SW 1271 (cell line): ENCODE measurements at regions not wholly inside any gene's neighbourhood (a gene's known extent, or its start where the extent isn't known, plus 50 kb on each side); places are given as distances from the start of the nearest gene placed in this dataset.

Source experiments
- DNase-seq, 2 experiments: peaks; one replicate each; lab custom pipeline; 2025; lab: John Stamatoyannopoulos, UW

GRCh38 chr3:28816017-28816416 lies 464.9 kb upstream of the RBMS3 start:
- no peak for DNase-seq

- DNase-seq: no peak
These were observed 456.6 kb upstream of the RBMS3 start for GRCh38 chr3:28824316-28824715.

- no peak for DNase-seq
These were observed 454.0 kb upstream of the RBMS3 start for GRCh38 chr3:28826840-28827239.

GRCh38 chr3:28835249-28835648 lies 445.6 kb upstream of the RBMS3 start:
- DNase-seq: no peak

GRCh38 chr3:28835751-28836150 lies 445.1 kb upstream of the RBMS3 start:
- DNase-seq: no peak

- DNase-seq: no peak
These were observed 444.7 kb upstream of the RBMS3 start for GRCh38 chr3:28836199-28836598.

- no peak for DNase-seq
These were observed 439.9 kb upstream of the RBMS3 start for GRCh38 chr3:28840976-28841376.

- DNase-seq: no peak
These were observed 439.4 kb upstream of the RBMS3 start for GRCh38 chr3:28841441-28841840.

GRCh38 chr3:28844298-28845005 lies 436.4 kb upstream of the RBMS3 start:
- DNase-seq: no peak

GRCh38 chr3:28845006-28845324 lies 435.9 kb upstream of the RBMS3 start:
- no peak for DNase-seq

- no peak for DNase-seq
These were observed 433.8 kb upstream of the RBMS3 start for GRCh38 chr3:28846971-28847478.

GRCh38 chr3:28847736-28848135 lies 433.1 kb upstream of the RBMS3 start:
- no peak for DNase-seq

- DNase-seq: no peak
These were observed 430.7 kb upstream of the RBMS3 start for GRCh38 chr3:28850186-28850585.

- DNase-seq: peak in 1 of 2 experiments; percentile 29
These were observed 427.0 kb upstream of the RBMS3 start for GRCh38 chr3:28853830-28854229.

- no peak for DNase-seq
These were observed 424.1 kb upstream of the RBMS3 start for GRCh38 chr3:28856796-28857195.

- no peak for DNase-seq
These were observed 421.0 kb upstream of the RBMS3 start for GRCh38 chr3:28859897-28860296.

- DNase-seq: no peak
These were observed 420.6 kb upstream of the RBMS3 start for GRCh38 chr3:28860307-28860706.

- no peak for DNase-seq
These were observed 417.7 kb upstream of the RBMS3 start for GRCh38 chr3:28863186-28863585.

- DNase-seq: no peak
These were observed 413.0 kb upstream of the RBMS3 start for GRCh38 chr3:28867836-28868235.

- DNase-seq: no peak
These were observed 412.0 kb upstream of the RBMS3 start for GRCh38 chr3:28868897-28869296.

- DNase-seq: no peak
These were observed 403.0 kb upstream of the RBMS3 start for GRCh38 chr3:28877912-28878311.

- DNase-seq: no peak
These were observed 390.5 kb upstream of the RBMS3 start for GRCh38 chr3:28890373-28890772.

- no peak for DNase-seq
These were observed 389.4 kb upstream of the RBMS3 start for GRCh38 chr3:28891485-28891884.

GRCh38 chr3:28900301-28900700 lies 380.6 kb upstream of the RBMS3 start:
- DNase-seq: no peak
